Epithelial cell of esophagus (primary cell): ENCODE measurements at regions not wholly inside any gene's neighbourhood (a gene's known extent, or its start where the extent isn't known, plus 50 kb on each side); places are given as distances from the start of the nearest gene placed in this dataset.

ENCODE experiments used
- DNase-seq: peaks from one replicate; pipeline ENCODE4 v3.0.0; 2010; ENCODE audit warnings: low read depth
- H3K4me3 ChIP-seq: 2 replicates; pipeline ENCODE4 v1.5.1; 2011; ENCODE audit warnings: mild to moderate bottlenecking, low read length, control low read depth
- TF ChIP-seq, protein P1 (sequence below): IDR thresholded peaks from 2 replicates; pipeline ENCODE4 v1.5.1; 2011; ENCODE audit warnings: low read depth, mild to moderate bottlenecking, low read length, control low read depth, inconsistent platforms; ENCODE audit not compliant: insufficient read depth; ENCODE audit errors: missing control alignments

GRCh38 chr17:73794336-73794735, 150.1 kb upstream of the SDK2 start:
- DNase-seq: no peak
- no peak overlapping the region for H3K4me3 ChIP-seq
- TF ChIP-seq, protein P1, sequence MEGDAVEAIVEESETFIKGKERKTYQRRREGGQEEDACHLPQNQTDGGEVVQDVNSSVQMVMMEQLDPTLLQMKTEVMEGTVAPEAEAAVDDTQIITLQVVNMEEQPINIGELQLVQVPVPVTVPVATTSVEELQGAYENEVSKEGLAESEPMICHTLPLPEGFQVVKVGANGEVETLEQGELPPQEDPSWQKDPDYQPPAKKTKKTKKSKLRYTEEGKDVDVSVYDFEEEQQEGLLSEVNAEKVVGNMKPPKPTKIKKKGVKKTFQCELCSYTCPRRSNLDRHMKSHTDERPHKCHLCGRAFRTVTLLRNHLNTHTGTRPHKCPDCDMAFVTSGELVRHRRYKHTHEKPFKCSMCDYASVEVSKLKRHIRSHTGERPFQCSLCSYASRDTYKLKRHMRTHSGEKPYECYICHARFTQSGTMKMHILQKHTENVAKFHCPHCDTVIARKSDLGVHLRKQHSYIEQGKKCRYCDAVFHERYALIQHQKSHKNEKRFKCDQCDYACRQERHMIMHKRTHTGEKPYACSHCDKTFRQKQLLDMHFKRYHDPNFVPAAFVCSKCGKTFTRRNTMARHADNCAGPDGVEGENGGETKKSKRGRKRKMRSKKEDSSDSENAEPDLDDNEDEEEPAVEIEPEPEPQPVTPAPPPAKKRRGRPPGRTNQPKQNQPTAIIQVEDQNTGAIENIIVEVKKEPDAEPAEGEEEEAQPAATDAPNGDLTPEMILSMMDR: no peak

- DNase-seq: no peak
- no peak overlapping the region for H3K4me3 ChIP-seq
- TF ChIP-seq, protein P1: no peak
These were observed 151.5 kb upstream of the SDK2 start for GRCh38 chr17:73795730-73796129.

- TF ChIP-seq, protein P1: no peak
These were observed 153.4 kb upstream of the SDK2 start for GRCh38 chr17:73797594-73798110.

GRCh38 chr17:73798111-73798748, 154.0 kb upstream of the SDK2 start:
- H3K4me3 ChIP-seq: no peak overlapping the region
- peak; percentile 52 for DNase-seq
- TF ChIP-seq, protein P1: no peak

More at GRCh38 chr17:73797594-73798110, 153.4 kb upstream of the SDK2 start:
- no peak for DNase-seq
- H3K4me3 ChIP-seq: no peak overlapping the region

GRCh38 chr17:73799096-73799495, 154.9 kb upstream of the SDK2 start:
- no peak for DNase-seq
- TF ChIP-seq, protein P1: no peak
- H3K4me3 ChIP-seq: no peak overlapping the region

- no peak overlapping the region for H3K4me3 ChIP-seq
- peak; percentile 34 for DNase-seq
- TF ChIP-seq, protein P1: no peak
These were observed 155.8 kb upstream of the SDK2 start for GRCh38 chr17:73799781-73800627.
